ENCODE measurements at regions not wholly inside any gene's neighbourhood (a gene's known extent, or its start where the extent isn't known, plus 50 kb on each side); places are given as distances from the start of the nearest gene placed in this dataset.

DNA sequence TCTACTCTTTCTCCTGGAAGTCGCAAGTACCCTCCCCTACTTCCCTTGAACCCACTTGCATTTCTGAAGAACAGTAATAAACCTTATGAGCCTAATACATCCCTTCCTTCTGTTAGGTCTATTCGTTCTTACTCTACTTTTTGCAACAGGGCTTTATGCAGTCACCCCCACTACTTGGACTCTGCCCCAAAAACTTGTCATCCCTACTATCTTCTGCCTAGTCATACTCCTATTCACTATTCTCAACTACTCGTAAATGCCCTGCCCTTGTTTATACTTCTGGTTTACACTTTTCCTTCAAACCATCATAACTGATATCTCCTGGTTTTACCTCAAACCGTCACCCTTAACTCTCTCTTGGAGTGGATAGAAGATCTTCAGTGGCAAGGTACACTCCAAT is 55.2 kb upstream of the SLIT2 start:
- Histone ChIP-seq H3K9me3 (ENCODE audit: control insufficient read depth, insufficient read depth, low read length) (no peaks in the 10 kb centered on the region), H3K27ac (ENCODE audit: low read depth, low read length) (no peak overlapping the region), H3K4me3 (ENCODE audit: low read depth, low read length) (no peak overlapping the region), H3K27me3 (ENCODE audit: control insufficient read depth, insufficient read depth, low read length) (no peaks in the 10 kb centered on the region)
- ChIA-PET CTCF (no interaction called here), POLR2A (no interaction called here)
- DNase-seq (ENCODE audit: low read depth, low spot score), result no peak
- TF ChIP-seq, protein P1, sequence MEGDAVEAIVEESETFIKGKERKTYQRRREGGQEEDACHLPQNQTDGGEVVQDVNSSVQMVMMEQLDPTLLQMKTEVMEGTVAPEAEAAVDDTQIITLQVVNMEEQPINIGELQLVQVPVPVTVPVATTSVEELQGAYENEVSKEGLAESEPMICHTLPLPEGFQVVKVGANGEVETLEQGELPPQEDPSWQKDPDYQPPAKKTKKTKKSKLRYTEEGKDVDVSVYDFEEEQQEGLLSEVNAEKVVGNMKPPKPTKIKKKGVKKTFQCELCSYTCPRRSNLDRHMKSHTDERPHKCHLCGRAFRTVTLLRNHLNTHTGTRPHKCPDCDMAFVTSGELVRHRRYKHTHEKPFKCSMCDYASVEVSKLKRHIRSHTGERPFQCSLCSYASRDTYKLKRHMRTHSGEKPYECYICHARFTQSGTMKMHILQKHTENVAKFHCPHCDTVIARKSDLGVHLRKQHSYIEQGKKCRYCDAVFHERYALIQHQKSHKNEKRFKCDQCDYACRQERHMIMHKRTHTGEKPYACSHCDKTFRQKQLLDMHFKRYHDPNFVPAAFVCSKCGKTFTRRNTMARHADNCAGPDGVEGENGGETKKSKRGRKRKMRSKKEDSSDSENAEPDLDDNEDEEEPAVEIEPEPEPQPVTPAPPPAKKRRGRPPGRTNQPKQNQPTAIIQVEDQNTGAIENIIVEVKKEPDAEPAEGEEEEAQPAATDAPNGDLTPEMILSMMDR (IDR thresholded peaks at IDR 0.05; ENCODE audit: low read depth, low read length), result no peak

DNA sequence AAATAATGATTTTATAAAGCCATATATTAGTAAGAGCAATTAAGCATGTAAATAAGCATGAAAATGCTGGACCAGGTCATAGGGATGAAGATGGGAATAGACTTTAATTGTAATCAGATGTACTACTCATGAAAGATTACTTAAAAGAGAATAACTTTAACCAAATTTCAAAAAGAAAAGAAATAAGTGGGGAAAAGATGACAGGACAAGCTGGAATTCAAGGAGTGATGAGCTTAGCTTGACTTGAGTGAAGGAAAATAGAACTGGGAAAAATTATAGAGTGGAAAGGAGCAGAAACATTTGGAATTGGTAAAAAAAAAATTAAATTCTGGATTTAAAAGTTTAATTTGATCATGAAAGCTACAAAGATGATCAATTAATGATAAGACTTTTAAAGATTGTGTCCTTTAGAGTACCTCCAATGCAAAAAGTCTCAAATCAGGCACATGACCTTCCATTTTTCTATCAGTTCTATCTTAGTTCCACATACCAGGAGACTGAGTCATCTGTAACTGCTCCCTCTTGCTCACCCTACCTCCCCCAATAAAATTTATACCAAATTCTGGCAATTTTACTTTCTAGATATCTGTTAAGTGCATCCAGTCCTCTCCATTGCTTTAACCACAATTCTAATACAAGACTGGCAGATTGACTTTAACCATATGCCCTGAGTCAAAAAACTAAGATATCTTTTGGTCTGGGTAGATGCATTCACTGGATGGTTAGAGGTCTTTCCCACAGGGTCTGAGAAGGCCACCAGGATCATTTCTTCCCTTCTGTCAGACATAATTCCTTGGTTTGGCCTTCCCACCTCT is 56.4 kb upstream of the SLIT2 start:
- peak overlapping the region; percentile 42 for H3K27ac ChIP-seq (ENCODE audit: low read depth, low read length)
- no peak overlapping the region for H3K4me3 ChIP-seq (ENCODE audit: low read depth, low read length)
- ChIA-PET POLR2A (no interaction called here), CTCF (interaction anchor here (3.4 kb wide), 1 partner anchor 53 kb away, joined by 14 read pairs; no protein-coding TSS in a partner anchor)
- peaks cover 5% of the 10 kb centered on the region; the same call in 1 of the 2 replicates for H3K9me3 ChIP-seq (ENCODE audit: control insufficient read depth, insufficient read depth, low read length)
- TF ChIP-seq, protein P1 (IDR thresholded peaks at IDR 0.05; ENCODE audit: low read depth, low read length), result no peak
- DNase-seq (ENCODE audit: low read depth, low spot score), result no peak
- H3K27me3 ChIP-seq (ENCODE audit: control insufficient read depth, insufficient read depth, low read length), result no peaks in the 10 kb centered on the region

DNA sequence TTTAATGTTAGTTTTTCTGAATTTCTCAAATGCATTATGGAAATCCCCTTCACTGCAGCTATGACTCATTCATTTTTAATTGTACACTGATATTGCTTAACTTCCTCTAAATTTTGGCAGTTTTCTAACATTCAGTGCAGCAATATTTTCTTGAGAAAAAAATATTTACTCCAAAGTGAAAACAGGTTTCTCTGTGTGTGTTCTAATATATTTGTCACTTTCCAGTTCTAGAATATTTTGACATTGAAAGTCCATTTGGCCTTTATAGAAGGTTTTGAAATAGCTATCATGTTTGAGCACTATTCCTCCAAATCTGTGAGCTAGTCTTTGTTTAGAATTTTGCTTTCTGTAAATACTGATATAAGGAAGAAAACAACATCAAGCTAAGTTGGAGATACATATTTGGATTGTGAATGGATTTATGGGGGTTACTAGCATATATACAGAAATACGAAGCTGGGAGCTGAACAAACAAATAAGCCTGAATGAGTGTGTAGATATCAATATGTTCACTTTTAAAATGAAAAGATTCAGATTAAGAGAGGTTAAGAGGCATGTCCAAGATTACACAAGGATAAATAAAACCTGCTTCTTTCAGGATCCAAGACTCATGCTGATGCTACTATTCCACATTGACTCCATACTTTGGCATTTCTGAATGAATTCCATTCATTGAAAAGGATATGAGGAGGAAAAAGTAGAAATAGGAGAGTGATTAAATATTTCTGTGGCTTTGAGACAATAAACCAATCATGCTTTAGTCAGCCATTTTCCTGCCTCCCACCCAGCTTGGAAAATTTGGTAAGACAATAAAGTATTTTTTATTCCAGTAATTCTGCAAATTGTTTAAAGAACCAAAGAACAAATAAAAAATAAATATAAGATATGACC is 57.3 kb upstream of the SLIT2 start:
- ChIA-PET POLR2A (interaction anchor here (1.0 kb wide), 1 partner anchor 61 kb away, joined by 3 read pairs; no protein-coding TSS in a partner anchor), CTCF (interaction anchor here (1.2 to 3.4 kb wide), 2 partner anchors 54 to 56 kb away, joined by 3 to 14 read pairs; no protein-coding TSS in a partner anchor)
- TF ChIP-seq, protein P1 (IDR thresholded peaks at IDR 0.05; ENCODE audit: low read depth, low read length), result no peak
- Histone ChIP-seq H3K27me3 (ENCODE audit: control insufficient read depth, insufficient read depth, low read length) (no peaks in the 10 kb centered on the region), H3K27ac (ENCODE audit: low read depth, low read length) (no peak overlapping the region), H3K4me3 (ENCODE audit: low read depth, low read length) (no peak overlapping the region), H3K9me3 (ENCODE audit: control insufficient read depth, insufficient read depth, low read length) (peaks cover 5% of the 10 kb centered on the region; the same call in 1 of the 2 replicates)
- peak; percentile 56 for DNase-seq (ENCODE audit: low read depth, low spot score)

DNA sequence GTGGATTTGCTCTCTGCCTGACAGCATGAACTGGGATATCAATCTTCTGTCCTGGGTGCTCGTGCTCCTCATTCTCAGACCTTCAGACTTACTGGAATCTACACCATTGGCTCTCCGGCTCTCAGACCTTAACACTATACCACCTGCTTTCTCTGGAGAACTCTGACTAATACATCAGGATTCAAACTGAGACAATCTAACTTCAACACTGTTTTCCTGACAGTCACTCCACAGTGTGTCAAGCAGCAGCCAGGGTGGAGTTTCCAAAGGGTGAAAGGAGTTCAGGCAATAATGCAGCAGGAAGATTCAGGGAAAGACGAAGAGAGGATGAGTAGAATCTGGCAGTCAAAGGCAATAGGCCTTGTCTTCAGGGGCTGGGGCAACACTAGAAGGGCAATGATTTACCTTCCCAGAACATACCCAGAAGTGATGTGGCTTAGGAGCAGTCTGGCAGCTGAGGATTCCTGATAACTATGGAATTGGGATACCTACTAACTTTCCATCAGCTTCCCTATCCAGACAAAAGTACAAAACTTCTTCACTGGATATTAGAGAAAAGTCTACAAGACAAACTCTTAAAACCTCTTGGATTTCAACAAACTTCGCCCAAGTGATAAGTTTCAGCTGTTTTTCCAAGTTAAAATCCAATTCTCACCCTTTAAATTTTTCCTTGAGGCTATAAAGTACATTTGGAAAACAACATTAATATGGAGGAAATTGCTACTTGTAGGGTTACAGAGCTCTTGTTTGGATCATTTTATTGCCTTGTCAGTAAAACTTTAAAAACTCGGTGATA is 58.4 kb upstream of the SLIT2 start:
- POLR2A ChIA-PET, result no interaction called here
- Histone ChIP-seq H3K4me3 (ENCODE audit: low read depth, low read length) (no peak overlapping the region), H3K27ac (ENCODE audit: low read depth, low read length) (peak overlapping the region; percentile 80), H3K9me3 (ENCODE audit: control insufficient read depth, insufficient read depth, low read length) (peaks cover 5% of the 10 kb centered on the region; the same call in 1 of the 2 replicates), H3K27me3 (ENCODE audit: control insufficient read depth, insufficient read depth, low read length) (no peaks in the 10 kb centered on the region)
- CTCF ChIA-PET, result interaction anchor here (1.2 to 3.4 kb wide), 2 partner anchors 55 to 57 kb away, joined by 3 to 14 read pairs; no protein-coding TSS in a partner anchor
- TF ChIP-seq, protein P1 (IDR thresholded peaks at IDR 0.05; ENCODE audit: low read depth, low read length), result no peak
- no peak for DNase-seq (ENCODE audit: low read depth, low spot score)
